GM12874 (cell line): ENCODE measurements at regions not wholly inside any gene's neighbourhood (a gene's known extent, or its start where the extent isn't known, plus 50 kb on each side); places are given as distances from the start of the nearest gene placed in this dataset.

Experiments used
- CTCF ChIP-seq: IDR thresholded peaks from 2 replicates; pipeline ENCODE4 v1.5.1; 2011; ENCODE audit warnings: low read depth, mild to moderate bottlenecking, control low read depth, low read length, moderate library complexity; ENCODE audit not compliant: insufficient read depth

- no peak for TF ChIP-seq CTCF
Measured at GRCh38 chr9:29802454-29802853, 2229.2 kb upstream of the C9orf72 start.

GRCh38 chr9:29806937-29807618 is 2233.8 kb upstream of the C9orf72 start:
- no peak for TF ChIP-seq CTCF

GRCh38 chr9:29816954-29817703 is 2243.8 kb upstream of the C9orf72 start:
- TF ChIP-seq CTCF = no peak

GRCh38 chr9:29822458-29822857 is 2249.2 kb upstream of the C9orf72 start:
- TF ChIP-seq CTCF = no peak

GRCh38 chr9:29826421-29826820 is 2253.1 kb upstream of the C9orf72 start:
- TF ChIP-seq CTCF = no peak

- TF ChIP-seq CTCF = peak; percentile 39
Measured at GRCh38 chr9:29830821-29831220, 2257.5 kb upstream of the C9orf72 start.

GRCh38 chr9:29838491-29839020 is 2265.3 kb upstream of the C9orf72 start:
- TF ChIP-seq CTCF = no peak
